ENCODE measurements at regions not wholly inside any gene's neighbourhood (a gene's known extent, or its start where the extent isn't known, plus 50 kb on each side); places are given as distances from the start of the nearest gene placed in this dataset.

- TF ChIP-seq ELF4 (IDR thresholded peaks at IDR 0.05) (no peak), ARNT (IDR thresholded peaks at IDR 0.05) (no peak), BHLHE40 (IDR thresholded peaks at IDR 0.05; ENCODE audit: borderline replicate concordance) (no peak), L3MBTL2 (conservative IDR thresholded peaks at IDR 0.05) (no peak), TARDBP (IDR thresholded peaks at IDR 0.05) (no peak), CTBP1 (IDR thresholded peaks at IDR 0.05; ENCODE audit: borderline replicate concordance) (no peak), SP1 (IDR thresholded peaks at IDR 0.05) (no peak), FOXK2 (IDR thresholded peaks at IDR 0.05) (no peak), FOXM1 (IDR thresholded peaks at IDR 0.05; ENCODE audit: borderline replicate concordance) (no peak), ZNF384 (IDR thresholded peaks at IDR 0.05) (no peak), HDGF (IDR thresholded peaks at IDR 0.05; ENCODE audit: borderline replicate concordance) (no peak), FOXA1 (IDR thresholded peaks at IDR 0.05) (no peak), LEF1 (IDR thresholded peaks at IDR 0.05; ENCODE audit: borderline replicate concordance) (no peak)
Measured at GRCh38 chrX:128664211-128664610, 612.0 kb upstream of the ACTRT1 start.

Measured in HEK293T (cell line).